NT2/D1 (cell line): ENCODE measurements at regions not wholly inside any gene's neighbourhood (a gene's known extent, or its start where the extent isn't known, plus 50 kb on each side); places are given as distances from the start of the nearest gene placed in this dataset.

Source experiments
- SUZ12 ChIP-seq: IDR thresholded peaks from 2 replicates; pipeline ENCODE4 v1.6.1; 2011; ENCODE audit not compliant: insufficient read length, insufficient read depth; ENCODE audit errors: extremely low read depth
- YY1 ChIP-seq: IDR thresholded peaks from 2 replicates; pipeline ENCODE4 v1.6.1; 2011; ENCODE audit not compliant: insufficient read length, insufficient read depth
- ZNF274 ChIP-seq: IDR thresholded peaks from 2 replicates; pipeline ENCODE4 v1.6.1; 2011; ENCODE audit warnings: mild to moderate bottlenecking, low read depth, low read length

- TF ChIP-seq YY1 (no peak), SUZ12 (no peak), ZNF274 (no peak)
Measured at GRCh38 chr3:167116120-167116922, 263.8 kb downstream of the ZBBX start.
